Trophoblast cell (in vitro differentiated cells and primary cell): ENCODE measurements at regions not wholly inside any gene's neighbourhood (a gene's known extent, or its start where the extent isn't known, plus 50 kb on each side); places are given as distances from the start of the nearest gene placed in this dataset.

ENCODE experiments used
- DNase-seq, 2 donors: peaks; one replicate each; pipeline ENCODE4 v3.0.0-alpha.2; 2016
- H2AFZ ChIP-seq: 2 replicates; pipeline ENCODE4 v1.6.1; 2013; ENCODE audit warnings: low read length, moderate library complexity, mild to moderate bottlenecking; ENCODE audit not compliant: insufficient read depth, poor library complexity
- H2AK5ac ChIP-seq: 2 replicates; pipeline ENCODE4 v1.6.1; 2013; ENCODE audit warnings: mild to moderate bottlenecking, low read length
- H2BK120ac ChIP-seq: 2 replicates; pipeline ENCODE4 v1.6.1; 2013; ENCODE audit warnings: low read length, mild to moderate bottlenecking, moderate library complexity; ENCODE audit not compliant: insufficient read depth, poor library complexity
- H2BK12ac ChIP-seq: 2 replicates; pipeline ENCODE4 v1.6.1; 2013; ENCODE audit warnings: mild to moderate bottlenecking, low read length, moderate library complexity
- H2BK5ac ChIP-seq: 2 replicates; pipeline ENCODE4 v1.6.1; 2013; ENCODE audit warnings: low read length, low read depth, moderate library complexity, mild to moderate bottlenecking; ENCODE audit not compliant: poor library complexity
- H3K14ac ChIP-seq: 2 replicates; pipeline ENCODE4 v1.6.1; 2013; ENCODE audit warnings: mild to moderate bottlenecking, low read length
- H3K18ac ChIP-seq: 2 replicates; pipeline ENCODE4 v1.6.1; 2013; ENCODE audit warnings: mild to moderate bottlenecking, low read length
- H3K23ac ChIP-seq: 2 replicates; pipeline ENCODE4 v1.6.1; 2013; ENCODE audit warnings: low read length
- H3K27ac ChIP-seq: 2 replicates; pipeline ENCODE4 v1.5.1; 2013; ENCODE audit warnings: low read depth, mild to moderate bottlenecking, inconsistent platforms, low read length, moderate library complexity
- H3K27me3 ChIP-seq: 2 replicates; pipeline ENCODE4 v1.6.1; 2013; ENCODE audit warnings: inconsistent platforms, mild to moderate bottlenecking, low read length, moderate library complexity; ENCODE audit not compliant: insufficient read depth
- H3K36me3 ChIP-seq, 2 experiments: 1 replicate in 1 of 2; 2 replicates in 1 of 2; pipeline ENCODE4 v1.6.1; 2013; ENCODE audit warnings: low read length in 2 of 2, mild to moderate bottlenecking in 2 of 2, moderate library complexity in 1 of 2; ENCODE audit not compliant: insufficient read depth in 2 of 2, control insufficient read depth in 1 of 2
- H3K4ac ChIP-seq: 2 replicates; pipeline ENCODE4 v1.6.1; 2013; ENCODE audit warnings: low read depth, mild to moderate bottlenecking, low read length, moderate library complexity
- H3K4me1 ChIP-seq, 2 experiments: 1 replicate in 1 of 2; 2 replicates in 1 of 2; pipeline ENCODE4 v1.6.1; 2013; ENCODE audit warnings: low read length in 2 of 2, mild to moderate bottlenecking in 2 of 2, moderate library complexity in 1 of 2; ENCODE audit not compliant: insufficient read depth in 2 of 2, control insufficient read depth in 1 of 2
- H3K4me2 ChIP-seq: 2 replicates; pipeline ENCODE4 v1.6.1; 2013; ENCODE audit warnings: inconsistent platforms, mild to moderate bottlenecking, low read length, moderate library complexity
- H3K4me3 ChIP-seq: 2 replicates; pipeline ENCODE4 v1.5.1; 2013; ENCODE audit warnings: mild to moderate bottlenecking, low read depth, low read length, inconsistent platforms
- H3K79me1 ChIP-seq: one replicate; pipeline ENCODE4 v1.6.1; 2013; ENCODE audit warnings: low read length
- H3K79me2 ChIP-seq: 2 replicates; pipeline ENCODE4 v1.6.1; 2013; ENCODE audit warnings: low read length, mild to moderate bottlenecking; ENCODE audit not compliant: control insufficient read depth, insufficient read depth, poor library complexity
- H3K9ac ChIP-seq: 2 replicates; pipeline ENCODE4 v1.6.1; 2013; ENCODE audit warnings: mild to moderate bottlenecking, low read length
- H3K9me3 ChIP-seq: 2 replicates; pipeline ENCODE4 v1.6.1; 2013; ENCODE audit warnings: low read depth, mild to moderate bottlenecking, control low read depth, inconsistent platforms, low read length; ENCODE audit not compliant: insufficient read depth
- H4K12ac ChIP-seq: 2 replicates; pipeline ENCODE4 v1.6.1; 2013; ENCODE audit warnings: low read depth, mild to moderate bottlenecking, low read length, moderate library complexity
- H4K8ac ChIP-seq: 2 replicates; pipeline ENCODE4 v1.6.1; 2013; ENCODE audit warnings: low read depth, mild to moderate bottlenecking, low read length, moderate library complexity
- H4K91ac ChIP-seq: one replicate; pipeline ENCODE4 v1.6.1; 2013; ENCODE audit warnings: low read depth, mild to moderate bottlenecking, low read length, moderate library complexity
- WGBS: extraction: QIAGEN DNeasy Blood & Tissue Kit; methylation state at CpG from one replicate; pipeline ENCODE4 v1.1.7; 2013; ENCODE audit warnings: missing lambda C conversion rate; ENCODE audit not compliant: insufficient read length, insufficient coverage; ENCODE audit errors: extremely low coverage; 5-methylcytosine and 5-hydroxymethylcytosine counted together

GRCh38 chr13:27673911-27674310 lies 52.2 kb downstream of the POLR1D start:
- Histone ChIP-seq H3K23ac (no peak overlapping the region), H4K91ac (no peak overlapping the region), H3K18ac (no peak overlapping the region), H4K12ac (no peak overlapping the region), H4K8ac (no peak overlapping the region), H2BK120ac (no peak overlapping the region), H3K9ac (no peak overlapping the region), H3K4me3 (no peak overlapping the region), H3K4ac (no peak overlapping the region), H3K27me3 (no peaks in the 10 kb centered on the region), H3K36me3 (no peaks in the 10 kb centered on the region), H3K79me2 (no peaks in the 10 kb centered on the region), H2BK12ac (no peak overlapping the region), H3K79me1 (no peaks in the 10 kb centered on the region), H3K4me2 (no peak overlapping the region), H2AK5ac (no peak overlapping the region), H3K4me1 (no peaks in the 10 kb centered on the region), H3K27ac (no peak overlapping the region), H3K9me3 (no peaks in the 10 kb centered on the region), H2BK5ac (no peak overlapping the region), H2AFZ (no peak overlapping the region), H3K14ac (no peak overlapping the region)
- DNase-seq, result no peak
- no CpG with 5 or more reads among the region's 1 CpG for WGBS

GRCh38 chr13:27678306-27679040 lies 56.8 kb downstream of the POLR1D start:
- H3K4me2 ChIP-seq, result no peak overlapping the region

DNA sequence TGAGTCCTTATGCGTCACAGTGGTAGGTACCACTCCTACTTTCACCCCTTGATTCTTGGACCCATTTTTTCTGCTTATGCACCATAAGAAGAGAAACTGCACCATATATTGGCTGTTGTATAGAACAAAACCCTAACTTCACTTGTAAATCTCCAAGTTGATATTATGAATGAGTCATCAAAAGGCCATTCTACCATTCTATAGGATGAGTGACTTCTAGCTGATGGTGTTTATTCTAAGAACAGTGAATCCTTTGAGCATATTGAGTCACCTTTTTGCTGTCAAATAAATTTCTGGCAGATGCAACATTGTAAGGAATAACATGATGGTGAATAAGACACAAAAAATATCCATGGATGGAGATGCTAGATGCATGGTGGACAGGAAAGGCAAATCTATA lies 57.7 kb downstream of the POLR1D start:
- H2BK120ac ChIP-seq, result no peak overlapping the region
- no peaks in the 10 kb centered on the region for H3K27me3 ChIP-seq
- no peak overlapping the region for H4K8ac ChIP-seq
- no peak overlapping the region for H2BK5ac ChIP-seq
- H2AFZ ChIP-seq, result no peak overlapping the region
- H2BK12ac ChIP-seq, result no peak overlapping the region
- H4K12ac ChIP-seq, result no peak overlapping the region
- no peak overlapping the region for H3K18ac ChIP-seq
- no peak overlapping the region for H4K91ac ChIP-seq
- no peaks in the 10 kb centered on the region for H3K36me3 ChIP-seq
- no peak for DNase-seq
- H3K4me2 ChIP-seq, result no peak overlapping the region
- no peak overlapping the region for H3K4me3 ChIP-seq
- no peak overlapping the region for H2AK5ac ChIP-seq
- H3K4me1 ChIP-seq, result no peaks in the 10 kb centered on the region
- H3K9me3 ChIP-seq, result no peaks in the 10 kb centered on the region
- H3K79me1 ChIP-seq, result no peaks in the 10 kb centered on the region
- H3K9ac ChIP-seq, result no peak overlapping the region
- no CpG with 5 or more reads among the region's 1 CpG for WGBS
- no peak overlapping the region for H3K23ac ChIP-seq
- no peak overlapping the region for H3K27ac ChIP-seq
- H3K79me2 ChIP-seq, result no peaks in the 10 kb centered on the region
- no peak overlapping the region for H3K14ac ChIP-seq
- H3K4ac ChIP-seq, result no peak overlapping the region

More at GRCh38 chr13:27678306-27679040, 56.8 kb downstream of the POLR1D start:
- no peak overlapping the region for H2BK5ac ChIP-seq
- H3K4me1 ChIP-seq, result no peaks in the 10 kb centered on the region
- no peak overlapping the region for H3K18ac ChIP-seq
- H3K23ac ChIP-seq, result no peak overlapping the region
- no peak overlapping the region for H4K8ac ChIP-seq
- H4K12ac ChIP-seq, result no peak overlapping the region
- no peak overlapping the region for H2BK120ac ChIP-seq
- H3K27ac ChIP-seq, result no peak overlapping the region
- no peak overlapping the region for H3K14ac ChIP-seq
- no peaks in the 10 kb centered on the region for H3K9me3 ChIP-seq
- no peak overlapping the region for H3K4ac ChIP-seq
- WGBS, result no CpG with 5 or more reads among the region's 6 CpGs
- H3K79me2 ChIP-seq, result no peaks in the 10 kb centered on the region
- peak; percentile 65 to 66 for DNase-seq
- no peak overlapping the region for H2AK5ac ChIP-seq
- H4K91ac ChIP-seq, result no peak overlapping the region
- H3K36me3 ChIP-seq, result no peaks in the 10 kb centered on the region
- H3K9ac ChIP-seq, result no peak overlapping the region
- no peaks in the 10 kb centered on the region for H3K27me3 ChIP-seq
- no peak overlapping the region for H2BK12ac ChIP-seq
- H3K79me1 ChIP-seq, result no peaks in the 10 kb centered on the region
- no peak overlapping the region for H3K4me3 ChIP-seq
- no peak overlapping the region for H2AFZ ChIP-seq

- Histone ChIP-seq H3K27me3 (no peaks in the 10 kb centered on the region), H3K4me3 (no peak overlapping the region), H3K18ac (no peak overlapping the region), H2BK120ac (no peak overlapping the region), H3K23ac (no peak overlapping the region), H4K8ac (no peak overlapping the region), H3K27ac (no peak overlapping the region), H2BK5ac (no peak overlapping the region), H4K91ac (no peak overlapping the region), H3K36me3 (no peaks in the 10 kb centered on the region), H2AFZ (no peak overlapping the region), H3K79me1 (no peaks in the 10 kb centered on the region), H4K12ac (no peak overlapping the region), H2AK5ac (no peak overlapping the region), H2BK12ac (no peak overlapping the region), H3K9ac (no peak overlapping the region), H3K4me1 (no peaks in the 10 kb centered on the region), H3K79me2 (no peaks in the 10 kb centered on the region), H3K4ac (no peak overlapping the region), H3K9me3 (no peaks in the 10 kb centered on the region), H3K4me2 (no peak overlapping the region), H3K14ac (no peak overlapping the region)
- WGBS, result no CpG with 5 or more reads among the region's 5 CpGs
- peak in 1 of 2 donors; percentile 2 for DNase-seq
Measured at GRCh38 chr13:27679896-27680295, 58.2 kb downstream of the POLR1D start.
